Liver (tissue), 3 donors: ENCODE measurements at regions not wholly inside any gene's neighbourhood (a gene's known extent, or its start where the extent isn't known, plus 50 kb on each side); places are given as distances from the start of the nearest gene placed in this dataset.

Source experiments
- CTCF ChIP-seq: fragments of 150-350 bp; IDR thresholded peaks from 2 replicates; pipeline ENCODE4 v1.5.1; 2017; ENCODE audit warnings: improper control_type of control experiment, low read depth, low read length; ENCODE audit not compliant: missing input control
- JUND ChIP-seq, 2 donors: IDR thresholded peaks; 2 replicates each; pipeline ENCODE4 v1.6.1; 2016; ENCODE audit warnings: antibody characterized with exemption in 2 of 2
- MAX ChIP-seq: IDR thresholded peaks from 2 replicates; pipeline ENCODE4 v1.6.1; 2016; ENCODE audit warnings: antibody characterized with exemption
- RAD21 ChIP-seq, 2 donors: IDR thresholded peaks; 2 replicates each; pipeline ENCODE4 v1.6.1; 2016; ENCODE audit warnings: antibody characterized with exemption in 2 of 2, mild to moderate bottlenecking in 2 of 2
- REST ChIP-seq: IDR thresholded peaks from 2 replicates; pipeline ENCODE4 v1.6.1; 2016; ENCODE audit warnings: antibody characterized with exemption, mild to moderate bottlenecking
- SP1 ChIP-seq: IDR thresholded peaks from 2 replicates; pipeline ENCODE4 v1.6.1; 2018; ENCODE audit warnings: antibody characterized with exemption, mild to moderate bottlenecking
- TAF1 ChIP-seq: conservative IDR thresholded peaks from 2 replicates; pipeline ENCODE4 v1.6.1; 2016; ENCODE audit warnings: antibody characterized with exemption, mild to moderate bottlenecking
- YY1 ChIP-seq: IDR thresholded peaks from 2 replicates; pipeline ENCODE4 v1.6.1; 2016; ENCODE audit warnings: antibody characterized with exemption, mild to moderate bottlenecking
- donor health status: healthy.
- donor health status: healthy.

- TF ChIP-seq YY1, result no peak
- no peak for TF ChIP-seq CTCF
- TF ChIP-seq MAX, result no peak
- no peak for TF ChIP-seq RAD21 (IDR thresholded peaks at IDR 0.05)
- TF ChIP-seq TAF1, result no peak
- no peak for TF ChIP-seq REST
- no peak for TF ChIP-seq JUND (IDR thresholded peaks at IDR 0.05)
- TF ChIP-seq SP1, result no peak
These were observed 133.1 kb upstream of the EEPD1 start for GRCh38 chr7:36019980-36020379.
